HG03045 (cell line): ENCODE measurements at regions not wholly inside any gene's neighbourhood (a gene's known extent, or its start where the extent isn't known, plus 50 kb on each side); places are given as distances from the start of the nearest gene placed in this dataset.
"Not testable (repeated sequence)": the region's sequence is repeated elsewhere in the genome, so short reads cannot be mapped to it uniquely, and the experiment has no call there.

Experiments
- ATAC-seq: cut with Tn5 transposase; IDR thresholded peaks from one replicate; pipeline ENCODE4 v1.9.1; 2021; ENCODE audit warnings: mild to moderate bottlenecking, moderate library complexity; ENCODE audit not compliant: unreplicated experiment

DNA sequence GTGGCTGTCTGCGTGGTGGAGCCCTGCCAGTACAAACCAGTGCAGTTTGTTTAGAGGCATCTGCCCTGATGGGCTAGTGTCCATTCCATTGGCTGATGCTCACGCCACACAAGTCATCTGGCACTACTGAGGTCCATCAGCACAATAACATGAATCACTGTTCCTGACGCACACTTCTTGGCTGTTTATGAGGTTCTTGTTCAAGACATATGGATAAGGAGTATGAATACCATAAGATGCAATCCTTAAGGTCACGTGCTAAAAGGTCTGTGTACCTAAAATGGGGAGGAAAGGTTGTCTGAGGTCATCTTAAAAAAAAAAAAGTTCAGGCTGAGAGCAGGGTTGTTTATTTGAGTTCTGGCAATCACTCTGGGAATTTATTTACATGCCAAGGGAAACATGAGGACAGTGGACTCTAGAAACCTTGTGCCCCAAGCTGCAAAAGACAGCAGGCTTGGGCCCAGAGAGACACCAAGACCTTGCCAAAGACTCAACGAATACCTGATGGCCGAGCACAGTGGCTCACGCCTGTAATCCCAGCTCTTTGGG is 54.1 kb upstream of the SHLD1 start:
- no peak for ATAC-seq

DNA sequence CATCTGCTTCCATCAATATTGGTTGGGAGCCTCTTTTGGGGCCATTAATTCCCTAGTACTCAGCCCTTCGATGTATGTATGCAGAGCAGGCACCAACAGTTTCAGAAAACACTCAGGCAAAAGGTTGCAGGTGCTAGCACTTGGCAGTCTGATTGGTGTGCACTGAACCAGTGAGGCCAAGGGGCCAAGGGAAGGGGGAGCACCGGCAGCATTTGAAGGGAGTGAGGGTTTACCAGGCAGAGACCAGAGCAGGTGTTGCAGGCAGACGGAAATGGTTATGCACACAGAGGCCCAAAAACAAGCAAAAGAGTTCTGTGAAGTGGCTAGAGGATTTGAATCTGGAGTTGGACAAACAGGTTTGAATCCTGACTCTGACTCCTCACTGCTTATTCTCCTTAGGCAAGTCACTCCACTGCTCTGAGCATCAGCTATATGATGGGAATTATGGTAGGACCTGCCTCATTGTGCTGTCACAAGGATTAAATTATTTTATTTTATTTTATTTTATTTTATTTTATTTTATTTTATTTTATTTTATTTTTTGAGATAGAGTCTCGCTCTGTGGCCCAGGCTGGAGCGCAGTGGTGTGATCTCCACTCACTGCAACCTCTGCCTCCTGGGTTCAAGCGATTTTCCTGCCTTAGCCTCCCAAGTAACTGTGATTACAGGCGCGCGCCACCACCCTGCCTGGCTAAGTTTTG is 58.1 kb upstream of the SHLD1 start:
- peak; percentile 95 for ATAC-seq

DNA sequence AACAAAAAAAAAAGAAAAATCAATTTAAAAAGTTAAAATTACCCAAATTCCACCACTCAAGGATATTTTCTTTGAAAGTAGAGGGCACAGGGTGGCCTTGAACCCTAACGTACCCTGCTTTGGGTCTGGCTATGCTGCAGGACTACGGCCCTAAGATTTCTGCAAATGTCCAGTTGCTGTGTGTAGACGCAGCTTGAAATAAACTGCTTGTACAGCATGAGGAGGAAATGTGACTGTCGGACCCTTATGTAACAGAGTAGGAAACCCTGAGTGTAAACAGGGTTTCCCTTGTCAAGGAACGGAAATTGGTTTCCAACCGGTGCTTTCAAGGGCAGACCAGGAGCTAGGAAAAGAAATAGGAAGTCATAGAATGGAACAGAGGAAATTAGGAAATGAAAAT is 60.7 kb upstream of the SHLD1 start:
- no peak for ATAC-seq

DNA sequence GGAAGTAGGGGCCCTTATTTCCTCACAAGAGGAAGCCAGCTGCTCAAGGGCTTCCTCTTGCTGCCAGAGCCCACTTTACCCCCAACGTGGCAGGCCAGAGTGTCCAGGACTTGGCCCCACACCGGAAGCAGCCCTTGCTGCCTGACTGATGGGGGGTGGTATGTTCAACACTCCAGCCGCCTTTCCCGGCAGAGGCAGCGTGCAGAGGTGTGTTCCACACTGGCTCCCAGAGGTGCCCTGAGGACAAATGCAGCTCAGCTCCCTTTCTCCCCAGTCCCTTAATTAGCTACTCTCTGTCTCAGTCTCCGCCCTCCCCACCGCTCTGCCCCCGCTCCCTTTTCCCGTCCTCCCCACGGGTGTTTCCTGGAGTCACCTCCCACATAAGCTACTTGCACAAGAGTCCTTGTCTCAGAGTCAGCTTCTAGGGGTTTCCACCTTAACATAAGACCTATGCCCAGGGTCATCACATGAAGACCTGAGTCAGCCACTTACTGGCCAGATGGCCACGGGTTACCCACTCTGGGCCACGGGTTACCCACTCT is 61.7 kb upstream of the SHLD1 start:
- ATAC-seq = no peak

DNA sequence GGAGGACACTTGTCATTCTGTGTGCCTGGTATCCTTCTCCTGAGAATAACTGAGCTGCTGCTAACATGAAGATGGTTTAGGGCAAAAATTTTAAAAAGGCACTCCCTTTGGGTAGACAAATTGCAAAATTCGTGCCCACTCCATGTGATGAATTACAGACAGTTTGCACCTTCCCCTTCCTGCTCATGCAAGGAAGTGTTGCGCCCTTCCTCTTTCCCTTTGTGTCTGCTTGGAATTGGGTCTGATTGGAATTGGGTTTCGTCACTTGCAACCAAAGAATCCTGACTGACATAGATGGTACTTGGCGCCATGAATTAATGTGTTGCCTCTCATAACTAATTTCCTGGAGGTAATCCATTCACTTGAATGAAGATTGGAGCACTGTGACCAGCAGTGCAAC is 62.3 kb upstream of the SHLD1 start:
- no peak for ATAC-seq

DNA sequence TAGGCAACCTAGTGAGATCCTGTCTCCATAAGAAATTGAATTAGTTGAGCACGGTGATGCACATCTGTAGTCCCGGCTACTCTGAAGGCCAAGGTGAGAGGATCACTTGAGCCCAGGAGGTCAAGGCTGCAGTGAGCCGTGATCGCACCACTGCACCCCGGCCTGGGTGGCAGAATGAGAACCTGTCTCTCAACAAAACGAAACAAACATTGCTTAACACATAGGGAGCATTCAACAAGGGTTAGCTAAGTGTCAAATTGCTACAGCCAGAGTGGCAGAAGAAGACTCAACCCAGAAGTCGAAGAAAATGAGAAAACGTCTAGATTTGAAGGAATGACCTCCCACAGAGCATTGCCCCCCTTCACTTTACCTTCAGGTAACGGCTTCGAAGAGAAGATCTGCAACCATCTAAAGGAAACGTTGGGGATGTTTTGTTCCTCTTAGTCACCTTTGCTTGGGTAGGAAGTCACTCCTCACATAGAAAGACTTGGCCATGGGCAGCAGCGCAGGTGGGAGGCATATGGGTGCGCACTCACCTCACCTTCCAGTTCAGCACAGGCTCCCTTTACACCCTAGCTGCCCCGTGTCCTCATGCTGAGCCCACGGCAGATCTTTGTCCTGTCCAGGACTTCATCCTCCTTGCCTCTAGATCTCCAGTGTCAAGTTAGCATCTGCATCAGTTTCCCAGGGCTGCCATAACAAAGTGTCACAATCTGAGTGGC is 63.7 kb upstream of the SHLD1 start:
- no peak for ATAC-seq

DNA sequence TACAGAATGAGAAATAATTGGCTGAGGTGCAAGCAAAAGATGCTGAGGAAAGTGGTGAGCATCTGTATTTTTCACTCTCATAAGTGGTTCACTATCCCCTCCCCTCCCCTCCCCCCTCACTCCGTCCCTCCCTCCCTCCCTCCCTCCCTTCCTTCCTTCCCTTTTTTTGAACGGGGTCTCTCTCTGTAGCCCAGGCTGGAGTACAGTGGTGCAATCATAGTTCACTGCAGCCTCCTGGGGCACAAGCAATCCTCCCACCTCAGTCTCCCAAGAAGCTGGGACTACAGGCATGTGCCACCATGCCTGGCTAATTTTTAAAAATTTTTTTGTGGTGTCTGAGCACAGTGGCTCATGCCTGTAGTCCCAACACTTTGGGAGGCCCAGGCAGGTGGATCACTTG is 67.6 kb upstream of the SHLD1 start:
- ATAC-seq = not testable (repeated sequence)

DNA sequence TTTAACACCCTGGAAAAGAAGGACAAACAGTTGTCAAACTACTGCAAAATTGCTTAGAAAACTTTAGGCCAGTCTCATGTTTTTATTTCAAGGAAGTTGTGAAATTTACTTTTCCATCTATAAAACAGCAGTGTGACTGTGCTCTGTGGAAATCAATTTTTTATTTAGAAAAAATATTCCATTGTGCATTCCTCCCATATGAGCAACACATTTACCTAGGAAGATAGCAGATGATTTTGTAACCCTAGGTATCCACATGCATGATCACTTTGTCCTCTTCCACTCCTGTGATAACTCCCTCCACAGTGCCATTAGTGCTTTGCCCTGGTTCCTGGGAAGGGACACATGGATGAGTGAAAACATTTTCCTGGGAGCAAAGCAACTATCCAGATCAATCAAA is 69.4 kb upstream of the GPCPD1 start:
- no peak for ATAC-seq

DNA sequence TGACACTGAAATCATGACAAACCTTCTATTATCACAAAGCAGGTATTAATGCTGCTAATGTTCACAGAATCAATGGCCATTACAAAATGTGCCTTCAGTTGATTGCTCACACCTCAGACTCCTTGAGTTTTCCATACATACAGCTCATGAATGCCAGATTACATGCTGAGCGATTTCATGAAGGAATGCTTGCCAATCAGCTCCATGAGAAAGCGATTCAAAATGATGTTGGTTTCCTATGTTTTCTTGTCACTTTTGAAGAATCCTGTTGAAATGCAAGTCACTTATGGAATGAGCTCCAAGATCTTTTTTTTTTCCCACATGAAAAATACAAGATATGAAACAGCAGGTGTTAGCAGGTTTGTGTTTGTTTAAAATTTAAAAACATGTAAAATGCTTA is 68.0 kb upstream of the GPCPD1 start:
- no peak for ATAC-seq

DNA sequence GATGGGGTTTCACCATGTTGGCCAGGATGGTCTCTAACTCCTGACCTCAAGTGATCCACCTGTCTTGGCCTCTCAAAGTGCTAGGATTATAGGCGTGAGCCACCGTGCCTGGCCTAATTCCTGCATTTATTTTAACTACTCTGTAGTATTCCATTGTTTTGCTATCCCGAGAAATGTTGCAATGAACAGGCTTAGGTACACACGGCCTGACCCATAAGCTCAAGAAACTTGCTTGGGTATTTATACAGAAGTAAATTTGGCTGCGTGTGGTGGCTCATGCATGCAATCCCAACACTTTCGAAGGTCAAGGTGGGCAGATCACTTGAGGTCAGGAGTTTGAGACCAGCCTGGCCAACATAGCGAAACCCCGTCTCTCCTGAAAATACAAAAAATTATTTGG is 67.1 kb upstream of the GPCPD1 start:
- not testable (repeated sequence) for ATAC-seq

DNA sequence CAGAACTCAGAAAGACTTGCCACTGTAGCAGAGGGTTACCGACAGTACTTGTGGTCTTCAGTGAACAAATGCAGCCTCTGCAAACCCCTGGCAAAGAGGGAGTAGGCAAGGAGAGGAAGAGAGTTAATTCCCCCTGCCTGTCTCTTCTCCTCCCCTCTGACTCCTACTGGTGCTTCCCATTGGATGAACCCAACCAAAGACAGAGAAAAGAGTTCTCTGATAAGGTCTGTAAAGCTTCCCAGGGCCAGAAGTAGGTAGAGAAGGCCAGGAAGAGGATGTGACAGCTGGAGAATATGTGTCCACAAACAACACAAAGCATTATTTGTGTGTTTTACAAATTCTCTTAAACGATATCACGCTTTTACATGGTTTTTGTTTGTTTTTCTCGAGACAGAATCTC is 66.6 kb upstream of the GPCPD1 start:
- no peak for ATAC-seq

DNA sequence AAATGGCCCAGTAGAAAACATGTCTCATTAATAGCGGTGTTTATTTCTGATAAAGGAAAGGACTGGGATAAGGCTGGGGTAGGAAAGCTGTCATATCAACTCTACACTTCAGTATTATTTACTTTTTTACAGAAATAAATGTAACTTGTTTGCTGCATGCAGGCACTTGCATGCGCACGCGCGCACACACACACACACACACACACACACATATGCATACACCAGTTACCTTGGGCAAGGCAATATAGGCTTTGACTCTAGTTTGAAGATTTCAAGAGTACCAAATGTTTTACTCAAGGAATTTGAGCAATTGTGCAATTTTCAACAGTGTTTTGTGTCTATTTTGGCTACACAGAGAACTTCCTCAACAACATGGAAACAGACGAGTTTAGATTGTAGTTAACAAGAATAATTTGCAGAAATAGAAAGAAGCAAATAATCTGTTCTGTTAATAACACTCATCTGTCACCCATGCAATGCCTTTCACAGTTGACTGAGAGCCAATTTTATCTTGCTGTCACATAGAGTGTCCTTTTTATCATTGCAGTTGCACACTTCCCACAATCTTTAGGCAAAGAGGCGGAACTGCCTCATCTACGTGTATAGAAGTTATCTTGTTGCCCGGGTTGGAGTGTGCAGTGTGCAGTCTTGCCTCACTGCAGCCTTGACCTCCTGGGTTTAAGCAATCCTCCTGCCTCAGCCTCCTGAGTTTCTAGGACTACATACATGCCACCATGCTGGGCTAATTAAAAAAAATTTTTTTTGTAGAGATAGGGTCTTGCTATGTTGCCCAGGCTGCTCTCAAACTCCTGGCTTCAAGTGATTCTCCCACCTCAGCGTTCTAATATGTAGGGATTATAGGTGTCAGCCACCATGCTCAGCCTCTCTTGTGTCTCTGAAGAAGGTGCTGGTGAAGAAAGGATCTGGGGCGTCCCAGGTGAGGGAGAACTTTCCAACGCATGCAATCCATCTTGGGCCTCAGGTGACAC is 64.6 kb upstream of the GPCPD1 start:
- ATAC-seq = no peak

DNA sequence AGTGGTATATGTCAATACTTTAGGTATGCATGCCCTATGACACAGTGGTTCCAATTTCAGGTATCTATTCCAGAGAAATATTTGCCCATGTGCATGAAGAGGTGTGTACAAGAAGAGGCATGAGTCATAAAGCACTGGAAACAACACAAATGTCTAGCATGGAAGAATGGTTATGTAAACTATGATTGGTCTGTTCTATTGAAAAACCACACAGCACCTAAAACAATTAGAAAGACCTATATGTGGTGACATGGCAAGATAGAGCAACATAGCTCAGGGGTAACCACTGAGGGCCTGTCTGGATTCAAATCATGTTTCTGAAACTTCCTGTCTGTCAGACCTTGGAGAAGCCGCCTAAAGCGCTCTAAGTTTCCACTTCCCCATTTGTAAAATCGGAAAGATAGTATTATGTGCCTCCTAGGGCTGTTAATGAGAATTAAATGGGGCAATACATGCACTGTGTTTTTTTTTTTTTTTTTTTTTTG is 63.4 kb upstream of the GPCPD1 start:
- ATAC-seq = peak; percentile 80

DNA sequence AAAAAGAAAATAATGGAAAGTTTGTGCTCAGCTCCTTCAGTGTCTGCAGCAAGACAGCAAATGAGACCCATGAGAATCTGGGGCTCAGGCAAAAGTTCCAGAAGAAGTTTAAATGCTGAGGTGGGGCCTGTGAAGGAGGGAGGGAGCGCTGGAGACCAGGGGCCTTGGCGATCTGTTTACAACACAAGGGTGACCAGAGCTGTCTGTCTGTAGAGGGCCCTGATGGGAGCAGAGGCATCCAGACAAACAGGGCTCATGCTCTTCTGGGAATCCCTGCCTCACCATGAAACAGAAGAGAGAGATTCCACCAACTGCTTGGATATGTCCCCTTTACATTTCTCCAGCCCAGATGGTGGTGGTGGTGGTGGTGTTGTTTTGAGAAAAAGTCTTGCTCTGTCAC is 60.1 kb upstream of the GPCPD1 start:
- no peak for ATAC-seq

DNA sequence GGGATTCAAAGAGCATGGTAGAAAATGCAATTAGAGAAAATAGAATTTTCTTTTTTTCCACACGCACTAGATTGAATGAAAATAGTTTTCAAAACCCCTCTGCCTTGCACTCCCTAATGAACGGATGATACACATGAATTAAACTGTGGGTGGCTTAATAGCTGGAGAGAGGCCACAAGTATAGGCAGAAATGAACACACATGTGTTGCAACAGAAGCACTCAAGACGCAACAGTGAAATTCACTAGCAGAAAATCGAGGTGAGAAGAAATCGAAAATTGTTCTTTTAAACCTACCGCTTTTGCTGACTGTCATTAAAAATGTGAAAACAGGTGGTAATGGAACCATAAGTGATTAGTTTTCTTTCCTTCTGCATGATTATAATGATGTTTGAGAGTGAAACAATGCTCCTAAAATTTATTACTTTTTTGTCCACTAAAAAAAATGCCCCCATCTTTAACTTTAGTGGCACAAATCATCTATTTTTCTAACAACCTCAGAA is 59.3 kb upstream of the GPCPD1 start:
- ATAC-seq = no peak

DNA sequence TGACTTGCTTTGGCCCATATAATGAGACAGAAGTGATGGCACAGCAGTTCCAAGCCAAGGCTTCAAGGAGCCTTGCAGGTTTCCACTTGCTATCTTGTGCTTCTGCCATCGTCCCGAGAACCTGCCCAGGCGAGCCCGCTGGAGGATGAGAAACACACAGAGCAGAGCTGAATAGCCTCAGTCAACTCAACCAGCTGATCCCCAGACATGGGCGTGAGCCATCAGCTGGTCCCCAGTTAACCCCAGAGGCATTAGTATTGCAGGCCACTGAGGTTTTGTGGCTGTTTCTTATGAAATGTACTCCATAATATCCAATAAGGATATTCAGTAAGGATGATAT is 57.7 kb upstream of the GPCPD1 start:
- no peak for ATAC-seq

DNA sequence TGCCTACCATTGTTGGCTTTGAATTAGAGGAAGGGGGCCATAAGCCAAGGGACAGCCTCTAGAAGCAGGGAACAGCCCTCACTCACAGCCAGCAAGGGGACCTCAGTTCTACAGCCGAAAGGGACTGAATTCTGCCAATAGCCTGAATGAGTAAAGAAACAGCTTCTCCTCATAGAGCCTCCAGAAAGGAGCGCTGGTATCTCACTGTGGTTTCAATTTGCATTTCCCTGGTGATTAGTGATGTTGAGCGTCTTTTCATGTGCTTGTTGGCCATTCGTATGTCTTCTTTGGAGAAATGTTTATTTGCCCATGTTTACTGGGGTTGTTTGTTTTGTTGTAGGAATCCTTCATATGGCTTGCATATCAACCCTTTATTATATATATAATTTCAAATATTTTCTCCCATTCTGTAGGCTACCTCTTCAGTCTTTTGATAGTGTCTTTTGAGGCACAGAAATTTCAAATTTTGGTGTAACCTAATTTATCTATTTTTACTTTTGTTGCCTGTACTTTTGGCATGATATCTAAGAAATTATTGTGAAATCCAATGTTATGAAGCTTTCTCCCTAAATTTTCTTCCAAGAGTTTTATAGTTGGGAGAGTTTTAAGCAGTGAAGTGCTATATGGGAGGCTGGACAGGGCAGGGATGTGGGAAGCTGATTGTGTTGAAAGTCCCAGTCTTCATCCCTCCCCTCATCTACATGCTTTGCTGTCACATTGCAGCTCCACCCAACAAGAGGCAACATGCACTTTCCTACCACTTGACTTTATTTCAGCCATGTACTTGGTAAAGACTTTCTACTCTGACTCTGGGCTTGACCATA is 57.1 kb upstream of the GPCPD1 start:
- ATAC-seq = no peak

DNA sequence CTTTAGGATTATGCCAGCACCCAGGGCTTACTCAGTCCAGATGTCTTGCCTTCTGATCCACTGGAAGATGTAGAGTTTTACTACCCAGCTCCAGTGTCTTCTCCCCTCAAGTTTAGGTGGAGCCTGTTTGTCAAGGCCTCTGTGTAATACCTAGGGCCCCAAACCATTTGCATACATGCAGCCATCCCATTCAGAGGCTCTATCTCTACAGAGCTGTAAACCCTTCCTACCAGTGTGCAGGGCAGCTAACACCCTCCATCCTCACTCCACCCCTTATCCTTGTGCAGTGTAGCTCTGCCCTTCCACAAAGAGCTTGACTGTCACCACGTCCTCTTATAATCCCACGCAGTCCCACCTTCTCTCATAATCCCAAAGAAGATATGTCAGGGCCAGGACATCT is 54.6 kb upstream of the GPCPD1 start:
- no peak for ATAC-seq

DNA sequence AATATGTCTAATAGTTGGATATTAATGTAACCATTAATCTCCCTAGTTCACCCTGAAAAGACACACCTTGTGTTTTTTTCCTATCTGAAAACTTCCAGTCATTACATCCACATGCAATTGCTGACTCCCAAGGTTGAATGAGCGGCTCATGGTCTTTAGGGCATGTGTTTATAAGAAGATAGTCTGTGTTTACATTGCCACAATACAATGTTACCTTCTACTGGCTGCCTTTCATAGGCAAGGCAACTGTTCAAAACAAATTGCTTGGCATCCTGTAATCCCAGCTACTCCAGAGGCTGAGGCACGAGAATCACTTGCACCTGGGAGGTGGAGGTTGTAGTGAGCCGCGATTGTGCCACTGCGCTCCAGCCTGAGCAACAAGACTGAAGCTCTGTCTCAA is 52.6 kb upstream of the GPCPD1 start:
- no peak for ATAC-seq

DNA sequence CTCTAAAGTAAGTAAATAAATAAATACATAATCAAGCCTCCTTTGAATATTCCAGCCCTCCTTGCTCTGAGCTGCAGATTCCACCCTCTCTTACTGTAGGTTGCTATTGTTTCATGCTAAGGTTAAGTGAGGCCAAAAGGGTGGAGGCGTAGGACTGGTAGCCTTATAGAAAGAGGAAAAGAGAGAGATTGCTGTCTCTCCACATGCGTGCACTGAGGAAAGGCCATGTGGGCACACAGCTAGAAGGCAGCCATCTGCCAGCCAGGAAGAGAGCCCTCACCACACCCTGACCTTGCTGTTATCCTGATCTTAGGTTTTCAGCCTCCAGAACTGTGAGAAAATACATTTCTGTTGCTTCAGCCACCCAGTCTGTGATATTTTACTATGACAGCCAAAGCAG is 52.0 kb upstream of the GPCPD1 start:
- no peak for ATAC-seq
